DND-41 (cell line): ENCODE measurements at regions not wholly inside any gene's neighbourhood (a gene's known extent, or its start where the extent isn't known, plus 50 kb on each side); places are given as distances from the start of the nearest gene placed in this dataset.

Experiments used
- ATAC-seq: fragments of 200-7000 bp; cut with Tn5 transposase; 3 replicates; pipeline ENCODE4 v1.9.1; 2021; ENCODE audit warnings: low read depth; ENCODE audit not compliant: insufficient read depth
- DNase-seq: peaks from one replicate; pipeline ENCODE4 v3.0.0-alpha.2; 2020
- H2AFZ ChIP-seq: 2 replicates; pipeline ENCODE4 v1.6.0; 2012; ENCODE audit warnings: low read depth, low read length
- H3K27ac ChIP-seq: 2 replicates; pipeline ENCODE4 v1.5.1; 2012; ENCODE audit warnings: low read length, inconsistent platforms
- H3K27me3 ChIP-seq: fragments of 200-600 bp; sonication (generic); 2 replicates; pipeline ENCODE4 v1.6.0; 2012; ENCODE audit warnings: low read length, mild to moderate bottlenecking, inconsistent platforms; ENCODE audit not compliant: insufficient read depth, poor library complexity
- H3K36me3 ChIP-seq: 2 replicates; pipeline ENCODE4 v1.5.1; 2012; ENCODE audit warnings: low read length, inconsistent platforms; ENCODE audit not compliant: insufficient read depth
- H3K4me1 ChIP-seq: 2 replicates; pipeline ENCODE4 v1.5.1; 2012; ENCODE audit warnings: mild to moderate bottlenecking, low read length; ENCODE audit not compliant: insufficient read depth
- H3K4me2 ChIP-seq: 2 replicates; pipeline ENCODE4 v1.6.0; 2012; ENCODE audit warnings: mild to moderate bottlenecking, moderate library complexity, low read length, inconsistent platforms; ENCODE audit not compliant: insufficient read depth
- H3K4me3 ChIP-seq, 2 experiments: fragments of 200-600 bp in 1 of 2; shearing (Covaris generic) in 1 of 2; 2 replicates each; pipeline ENCODE4 v1.5.1; 2012 to 2016; ENCODE audit warnings: inconsistent platforms in 2 of 2, low read length in 2 of 2, mild to moderate bottlenecking in 2 of 2, low read depth in 1 of 2, moderate library complexity in 1 of 2
- H3K79me2 ChIP-seq: 2 replicates; pipeline ENCODE4 v1.6.0; 2012; ENCODE audit warnings: low read length, inconsistent platforms; ENCODE audit not compliant: insufficient read depth
- H3K9ac ChIP-seq: 2 replicates; pipeline ENCODE4 v1.6.0; 2012; ENCODE audit warnings: low read depth, mild to moderate bottlenecking, inconsistent platforms, low read length, moderate library complexity
- H3K9me3 ChIP-seq: 2 replicates; pipeline ENCODE4 v1.5.1; 2012; ENCODE audit warnings: low read length, moderate library complexity, mild to moderate bottlenecking, inconsistent platforms; ENCODE audit not compliant: insufficient read depth, severe bottlenecking
- H4K20me1 ChIP-seq: 2 replicates; pipeline ENCODE4 v1.6.0; 2012; ENCODE audit warnings: low read length; ENCODE audit not compliant: insufficient read depth
- EZH2 ChIP-seq: IDR thresholded peaks from 3 replicates; pipeline ENCODE4 v1.6.1; 2012; ENCODE audit warnings: borderline replicate concordance, low read depth, mild to moderate bottlenecking, moderate library complexity, low read length, inconsistent platforms; ENCODE audit not compliant: severe bottlenecking
- TF ChIP-seq, protein P1 (sequence below): IDR thresholded peaks from 2 replicates; pipeline ENCODE4 v1.5.1; 2012; ENCODE audit warnings: borderline replicate concordance, low read length, moderate library complexity, mild to moderate bottlenecking; ENCODE audit not compliant: poor library complexity, severe bottlenecking; ENCODE audit errors: extremely low read depth

DNA sequence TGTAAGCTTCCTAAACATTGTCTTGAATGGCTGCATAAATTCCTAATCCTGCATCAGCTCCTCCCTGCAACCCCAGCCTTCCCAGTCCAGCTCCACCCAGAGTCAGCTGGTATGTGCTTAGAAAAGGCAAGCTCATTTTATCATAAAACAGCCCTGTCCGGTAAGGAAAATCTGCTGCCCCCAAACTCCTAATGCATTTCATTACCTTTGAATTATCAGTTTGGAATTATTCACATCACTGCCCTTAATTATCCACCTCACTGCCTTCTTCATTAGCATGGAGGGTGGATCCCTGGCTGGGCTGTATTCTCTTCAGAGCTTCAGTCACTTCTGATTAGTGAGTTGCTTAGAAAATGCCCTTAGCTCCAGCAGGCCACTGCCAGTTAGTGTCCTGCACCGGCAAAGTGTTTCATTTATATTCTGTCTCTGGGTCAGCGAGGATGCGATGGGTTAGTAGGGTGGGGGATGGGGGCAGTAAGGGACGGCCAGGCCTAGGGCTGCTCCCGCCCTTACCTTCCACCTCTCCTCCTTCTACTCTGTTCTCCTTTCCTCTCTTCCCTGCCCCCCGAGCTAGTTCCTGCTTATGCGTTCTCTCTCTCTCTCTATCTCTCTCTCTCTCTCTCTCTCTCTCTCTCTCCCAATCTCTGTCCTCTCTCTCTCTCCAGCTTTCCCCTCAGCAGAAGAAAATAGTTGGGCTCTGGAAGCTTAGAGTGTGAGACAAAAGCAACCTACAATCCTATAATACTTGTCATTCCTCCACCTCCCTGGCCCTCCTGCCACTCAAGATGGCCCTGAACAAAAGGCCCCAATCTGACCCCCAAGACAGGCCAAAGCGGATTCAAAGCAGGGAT, 174.8 kb upstream of the KLF3 start:
- Histone ChIP-seq H3K27ac (no peak overlapping the region), H3K79me2 (no peaks in the 10 kb centered on the region), H4K20me1 (no peaks in the 10 kb centered on the region), H3K9ac (no peak overlapping the region), H3K4me1 (no peaks in the 10 kb centered on the region), H2AFZ (no peak overlapping the region), H3K4me2 (no peak overlapping the region), H3K36me3 (no peaks in the 10 kb centered on the region), H3K9me3 (no peaks in the 10 kb centered on the region), H3K27me3 (no peaks in the 10 kb centered on the region), H3K4me3 (no peak overlapping the region)
- DNase-seq (no peak), ATAC-seq (no peak)
- TF ChIP-seq, protein P1, sequence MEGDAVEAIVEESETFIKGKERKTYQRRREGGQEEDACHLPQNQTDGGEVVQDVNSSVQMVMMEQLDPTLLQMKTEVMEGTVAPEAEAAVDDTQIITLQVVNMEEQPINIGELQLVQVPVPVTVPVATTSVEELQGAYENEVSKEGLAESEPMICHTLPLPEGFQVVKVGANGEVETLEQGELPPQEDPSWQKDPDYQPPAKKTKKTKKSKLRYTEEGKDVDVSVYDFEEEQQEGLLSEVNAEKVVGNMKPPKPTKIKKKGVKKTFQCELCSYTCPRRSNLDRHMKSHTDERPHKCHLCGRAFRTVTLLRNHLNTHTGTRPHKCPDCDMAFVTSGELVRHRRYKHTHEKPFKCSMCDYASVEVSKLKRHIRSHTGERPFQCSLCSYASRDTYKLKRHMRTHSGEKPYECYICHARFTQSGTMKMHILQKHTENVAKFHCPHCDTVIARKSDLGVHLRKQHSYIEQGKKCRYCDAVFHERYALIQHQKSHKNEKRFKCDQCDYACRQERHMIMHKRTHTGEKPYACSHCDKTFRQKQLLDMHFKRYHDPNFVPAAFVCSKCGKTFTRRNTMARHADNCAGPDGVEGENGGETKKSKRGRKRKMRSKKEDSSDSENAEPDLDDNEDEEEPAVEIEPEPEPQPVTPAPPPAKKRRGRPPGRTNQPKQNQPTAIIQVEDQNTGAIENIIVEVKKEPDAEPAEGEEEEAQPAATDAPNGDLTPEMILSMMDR, result no peak
- TF ChIP-seq EZH2, result no peak

DNA sequence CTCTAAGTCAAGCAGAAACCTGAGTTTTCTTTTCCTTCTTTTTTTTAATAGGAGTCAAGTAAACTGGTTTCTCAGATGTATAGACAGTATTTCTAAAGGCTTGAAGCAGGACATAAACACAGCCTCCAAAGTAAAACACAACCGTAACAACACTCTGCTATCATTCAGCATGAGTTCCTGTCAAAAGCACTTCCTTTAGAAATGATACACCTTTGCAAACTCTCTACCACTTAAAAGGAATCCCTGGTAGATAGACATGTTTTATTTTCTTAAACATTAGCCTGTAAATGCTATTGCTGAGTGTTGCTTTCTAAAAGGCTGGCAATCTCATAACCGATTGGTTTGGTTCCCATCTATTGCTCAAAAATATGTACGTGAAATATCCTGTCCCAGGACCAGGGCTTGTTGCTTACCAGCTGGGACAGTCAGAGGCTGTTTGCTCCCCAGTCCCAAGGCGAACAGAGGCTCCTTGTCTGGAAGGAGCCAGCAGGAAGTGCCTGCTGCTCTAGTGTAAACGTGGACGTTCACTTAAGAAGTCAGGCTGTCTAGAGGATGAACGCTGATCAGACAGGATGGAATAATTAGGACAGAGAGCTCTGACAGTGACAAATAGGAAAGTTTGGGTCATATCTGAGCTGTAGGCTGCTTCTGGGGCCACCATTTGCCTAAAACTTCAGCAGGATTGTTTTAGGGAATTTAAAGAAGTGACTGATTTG, 173.9 kb upstream of the KLF3 start:
- Histone ChIP-seq H4K20me1 (no peaks in the 10 kb centered on the region), H3K9me3 (no peaks in the 10 kb centered on the region), H3K36me3 (no peaks in the 10 kb centered on the region), H3K4me2 (no peak overlapping the region), H3K79me2 (no peaks in the 10 kb centered on the region), H3K9ac (no peak overlapping the region), H3K27ac (no peak overlapping the region), H3K4me1 (no peaks in the 10 kb centered on the region), H2AFZ (no peak overlapping the region), H3K4me3 (no peak overlapping the region), H3K27me3 (no peaks in the 10 kb centered on the region)
- TF ChIP-seq EZH2, result no peak
- TF ChIP-seq, protein P1, result no peak
- DNase-seq, result no peak
- no peak for ATAC-seq

DNA sequence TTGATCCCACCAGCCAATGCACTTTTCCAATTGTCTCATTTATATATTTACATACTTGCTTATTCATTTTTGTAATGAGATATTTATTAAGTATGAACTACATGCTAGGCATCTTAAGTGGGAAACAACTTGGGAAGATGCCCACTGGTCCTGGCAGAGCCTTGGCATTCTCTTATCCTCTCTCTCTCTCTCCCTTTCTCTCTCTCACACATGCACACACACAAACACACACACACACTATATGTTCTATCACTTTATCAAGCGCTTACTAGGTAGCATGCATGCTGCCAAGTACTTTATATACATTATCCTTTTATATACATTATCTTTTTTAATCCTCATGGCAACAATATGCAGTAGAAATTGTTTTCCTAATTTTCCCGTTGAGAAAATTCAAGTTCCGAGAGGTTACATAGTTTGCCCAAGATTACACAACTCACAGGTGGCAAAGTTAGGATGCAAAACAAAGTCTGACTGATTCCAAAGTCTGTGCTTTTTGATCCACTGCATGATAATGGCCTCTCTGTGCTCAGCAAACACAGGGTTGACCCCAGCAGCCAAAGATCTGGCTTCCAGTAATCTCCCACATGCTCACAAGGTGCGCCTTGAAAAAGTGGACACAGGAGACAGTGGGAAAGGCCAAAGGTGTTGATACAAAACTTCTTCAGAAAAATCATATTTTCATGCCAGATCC, 173.1 kb upstream of the KLF3 start:
- no peak for DNase-seq
- Histone ChIP-seq H3K9ac (no peak overlapping the region), H3K79me2 (no peaks in the 10 kb centered on the region), H3K36me3 (no peaks in the 10 kb centered on the region), H3K4me2 (no peak overlapping the region), H3K27me3 (no peaks in the 10 kb centered on the region), H3K27ac (no peak overlapping the region), H3K4me3 (no peak overlapping the region), H2AFZ (no peak overlapping the region), H4K20me1 (no peaks in the 10 kb centered on the region), H3K4me1 (no peaks in the 10 kb centered on the region), H3K9me3 (no peaks in the 10 kb centered on the region)
- ATAC-seq, result no peak
- no peak for TF ChIP-seq EZH2
- TF ChIP-seq, protein P1, result no peak
